H1 (cell line): ENCODE measurements at regions not wholly inside any gene's neighbourhood (a gene's known extent, or its start where the extent isn't known, plus 50 kb on each side); places are given as distances from the start of the nearest gene placed in this dataset.

Source experiments
- CHD1 ChIP-seq: IDR thresholded peaks from 2 replicates; pipeline ENCODE4 v1.6.1; 2012; ENCODE audit warnings: low read depth, low read length, improper control_type of control experiment
- CHD2 ChIP-seq: IDR thresholded peaks from 2 replicates; pipeline ENCODE4 v1.6.1; 2012; ENCODE audit warnings: low read length, improper control_type of control experiment
- E2F6 ChIP-seq: IDR thresholded peaks from 2 replicates; pipeline ENCODE4 v1.6.1; 2012; ENCODE audit warnings: inconsistent platforms
- MAFK ChIP-seq: IDR thresholded peaks from 2 replicates; pipeline ENCODE4 v1.6.1; 2012; ENCODE audit warnings: low read depth, mild to moderate bottlenecking, improper control_type of control experiment, low read length
- MAX ChIP-seq: IDR thresholded peaks from 2 replicates; pipeline ENCODE4 v1.6.1; 2012; ENCODE audit warnings: inconsistent platforms
- POLR2AphosphoS5 ChIP-seq: IDR thresholded peaks from 2 replicates; pipeline ENCODE4 v1.6.1; 2011; ENCODE audit warnings: low read depth, low read length
- SP1 ChIP-seq: IDR thresholded peaks from 2 replicates; pipeline ENCODE4 v1.6.1; 2011; ENCODE audit warnings: low read depth, low read length
- SUZ12 ChIP-seq: fragments of 200-600 bp; sonication (generic); IDR thresholded peaks from 2 replicates; pipeline ENCODE4 v1.6.1; 2012; ENCODE audit warnings: mild to moderate bottlenecking, inconsistent platforms, low read length, moderate library complexity, mixed read lengths
- TAF7 ChIP-seq: optimal IDR thresholded peaks from 2 replicates; pipeline ENCODE3; 2011; ENCODE audit warnings: low read depth, mild to moderate bottlenecking, inconsistent platforms, low read length, moderate library complexity, borderline replicate concordance
- YY1 ChIP-seq: IDR thresholded peaks from 2 replicates; pipeline ENCODE4 v1.6.1; 2011; ENCODE audit warnings: low read depth, mild to moderate bottlenecking, low read length
- TF ChIP-seq, protein P1 (sequence below), 3 experiments: IDR thresholded peaks; 1 replicate in 2 of 3; 2 replicates in 1 of 3; pipeline versions ENCODE4 v1.5.1 to v1.6.1; 2011; ENCODE audit warnings: low read length in 3 of 3, mild to moderate bottlenecking in 3 of 3, inconsistent platforms in 2 of 3, low read depth in 1 of 3, moderate library complexity in 1 of 3; ENCODE audit not compliant: insufficient read depth in 1 of 3; ENCODE audit errors: control extremely low read depth in 1 of 3
- TF ChIP-seq, protein P2 (sequence below): IDR thresholded peaks from 2 replicates; pipeline ENCODE4 v1.6.1; 2012; ENCODE audit warnings: low read length, inconsistent platforms

- TF ChIP-seq POLR2AphosphoS5 (no peak), MAX (no peak), SUZ12 (no peak), E2F6 (no peak), SP1 (no peak), YY1 (no peak), CHD2 (no peak), MAFK (no peak), TAF7 (no peak), CHD1 (no peak)
- TF ChIP-seq, protein P1, sequence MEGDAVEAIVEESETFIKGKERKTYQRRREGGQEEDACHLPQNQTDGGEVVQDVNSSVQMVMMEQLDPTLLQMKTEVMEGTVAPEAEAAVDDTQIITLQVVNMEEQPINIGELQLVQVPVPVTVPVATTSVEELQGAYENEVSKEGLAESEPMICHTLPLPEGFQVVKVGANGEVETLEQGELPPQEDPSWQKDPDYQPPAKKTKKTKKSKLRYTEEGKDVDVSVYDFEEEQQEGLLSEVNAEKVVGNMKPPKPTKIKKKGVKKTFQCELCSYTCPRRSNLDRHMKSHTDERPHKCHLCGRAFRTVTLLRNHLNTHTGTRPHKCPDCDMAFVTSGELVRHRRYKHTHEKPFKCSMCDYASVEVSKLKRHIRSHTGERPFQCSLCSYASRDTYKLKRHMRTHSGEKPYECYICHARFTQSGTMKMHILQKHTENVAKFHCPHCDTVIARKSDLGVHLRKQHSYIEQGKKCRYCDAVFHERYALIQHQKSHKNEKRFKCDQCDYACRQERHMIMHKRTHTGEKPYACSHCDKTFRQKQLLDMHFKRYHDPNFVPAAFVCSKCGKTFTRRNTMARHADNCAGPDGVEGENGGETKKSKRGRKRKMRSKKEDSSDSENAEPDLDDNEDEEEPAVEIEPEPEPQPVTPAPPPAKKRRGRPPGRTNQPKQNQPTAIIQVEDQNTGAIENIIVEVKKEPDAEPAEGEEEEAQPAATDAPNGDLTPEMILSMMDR (IDR thresholded peaks at IDR 0.05; ENCODE audit: control extremely low read depth in 1 of 3, insufficient read depth in 1 of 3, low read depth in 1 of 3, low read length in 3 of 3): no peak
- TF ChIP-seq, protein P2, sequence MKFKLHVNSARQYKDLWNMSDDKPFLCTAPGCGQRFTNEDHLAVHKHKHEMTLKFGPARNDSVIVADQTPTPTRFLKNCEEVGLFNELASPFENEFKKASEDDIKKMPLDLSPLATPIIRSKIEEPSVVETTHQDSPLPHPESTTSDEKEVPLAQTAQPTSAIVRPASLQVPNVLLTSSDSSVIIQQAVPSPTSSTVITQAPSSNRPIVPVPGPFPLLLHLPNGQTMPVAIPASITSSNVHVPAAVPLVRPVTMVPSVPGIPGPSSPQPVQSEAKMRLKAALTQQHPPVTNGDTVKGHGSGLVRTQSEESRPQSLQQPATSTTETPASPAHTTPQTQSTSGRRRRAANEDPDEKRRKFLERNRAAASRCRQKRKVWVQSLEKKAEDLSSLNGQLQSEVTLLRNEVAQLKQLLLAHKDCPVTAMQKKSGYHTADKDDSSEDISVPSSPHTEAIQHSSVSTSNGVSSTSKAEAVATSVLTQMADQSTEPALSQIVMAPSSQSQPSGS: no peak
Observed at GRCh38 chr21:32134441-32135130, 144.3 kb downstream of the MIS18A start.
